ENCODE measurements at regions not wholly inside any gene's neighbourhood (a gene's known extent, or its start where the extent isn't known, plus 50 kb on each side); places are given as distances from the start of the nearest gene placed in this dataset.

GRCh38 chr10:59435707-59436106 lies 73.4 kb upstream of the FAM13C start:
- H3K27me3 ChIP-seq (ENCODE audit: control insufficient read depth in 2 of 2, insufficient read depth in 2 of 2, low read length in 2 of 2), result no peaks in the 10 kb centered on the region
- H3K4me3 ChIP-seq, result no peak overlapping the region
- no peaks in the 10 kb centered on the region for H3K36me3 ChIP-seq (ENCODE audit: control insufficient read depth, insufficient read depth, low read length)
- FAIRE-seq (no peak), DNase-seq (ENCODE audit: extremely low read depth in 1 of 4, low spot score in 3 of 4) (no peak), ATAC-seq (no peak)
- ChIA-PET POLR2A (no interaction called here), CTCF (ENCODE audit: low intra/inter-chr PET ratio) (no interaction called here)
- no peaks in the 10 kb centered on the region for H3K9me3 ChIP-seq (replicated peaks; ENCODE audit: control insufficient read depth, insufficient read depth, low read depth, low read length)
- no TSS peak for BruUV-seq (replicated peaks)
- TF ChIP-seq ELF4 (CRISPR knock-in tag; IDR thresholded peaks at IDR 0.05), result no peak
- no peak for TF ChIP-seq BHLHE40 (IDR thresholded peaks at IDR 0.05; ENCODE audit: low read length)
- no peak for TF ChIP-seq TARDBP (IDR thresholded peaks at IDR 0.05)
- no peak for TF ChIP-seq MED1 (CRISPR knock-in tag; IDR thresholded peaks at IDR 0.05; ENCODE audit: borderline replicate concordance)
- no peak for TF ChIP-seq ZNF79 (CRISPR knock-in tag; IDR thresholded peaks at IDR 0.05; ENCODE audit: low read depth)
- no peak for TF ChIP-seq XRCC5 (IDR thresholded peaks at IDR 0.05; ENCODE audit: low read depth, low read length)
- TF ChIP-seq ZNF589 (CRISPR knock-in tag; IDR thresholded peaks at IDR 0.05; ENCODE audit: low read depth), result no peak
- no peak for TF ChIP-seq SMAD4 (CRISPR knock-in tag; conservative IDR thresholded peaks at IDR 0.05)
- TF ChIP-seq ZNF316 (IDR thresholded peaks at IDR 0.05), result no peak
- TF ChIP-seq ZBTB7A (IDR thresholded peaks at IDR 0.05; ENCODE audit: borderline replicate concordance, control insufficient read depth, low read depth, low read length), result no peak
- TF ChIP-seq ZFX (CRISPR knock-in tag; IDR thresholded peaks at IDR 0.05), result no peak
- TF ChIP-seq CHD2 (IDR thresholded peaks at IDR 0.05; ENCODE audit: low read depth, low read length), result no peak
- no peak for TF ChIP-seq ZNF253 (CRISPR knock-in tag; conservative IDR thresholded peaks at IDR 0.05)
- no peak for TF ChIP-seq CREB3 (tag; conservative IDR thresholded peaks at IDR 0.05; ENCODE audit: low read depth)
- no peak for TF ChIP-seq KLF6 (CRISPR knock-in tag; IDR thresholded peaks at IDR 0.05; ENCODE audit: borderline replicate concordance)
- no peak for TF ChIP-seq ZNF239 (CRISPR knock-in tag; IDR thresholded peaks at IDR 0.05)
- TF ChIP-seq SNIP1 (IDR thresholded peaks at IDR 0.05; ENCODE audit: low read depth), result no peak
- TF ChIP-seq CCAR2 (IDR thresholded peaks at IDR 0.05; ENCODE audit: low read depth, low read length), result no peak
- no peak for TF ChIP-seq HNRNPK (IDR thresholded peaks at IDR 0.05; ENCODE audit: low read depth, low read length, poor library complexity, severe bottlenecking)
- H3K9me1 ChIP-seq (ENCODE audit: control insufficient read depth, insufficient read depth, low read length), result no peaks in the 10 kb centered on the region
- H4K20me1 ChIP-seq (replicated peaks; ENCODE audit: control insufficient read depth, insufficient read depth, low read length), result no peaks in the 10 kb centered on the region
- in situ Hi-C loops (cut with MboI) (no loop called here), intact Hi-C loops (cut with micrococcal nuclease) (no loop called here)
- H3K27ac ChIP-seq (ENCODE audit: extremely low read depth, low read depth, low read length), result no peak overlapping the region
- H2AFZ ChIP-seq (ENCODE audit: low read depth, low read length), result no peak overlapping the region
- no peak overlapping the region for H3K9ac ChIP-seq (ENCODE audit: insufficient read depth in 1 of 2, low read depth in 2 of 2, low read length in 2 of 2)
- H3K4me1 ChIP-seq (replicated peaks in 1 of 2; ENCODE audit: control insufficient read depth in 2 of 2, insufficient read depth in 2 of 2, low read length in 2 of 2), result no peaks in the 10 kb centered on the region
- H3K4me2 ChIP-seq (ENCODE audit: insufficient read depth, low read length), result no peak overlapping the region
- no peaks in the 10 kb centered on the region for H3K79me2 ChIP-seq (ENCODE audit: control insufficient read depth, insufficient read depth, low read length)
